Fibroblast of villous mesenchyme (primary cell): ENCODE measurements at regions not wholly inside any gene's neighbourhood (a gene's known extent, or its start where the extent isn't known, plus 50 kb on each side); places are given as distances from the start of the nearest gene placed in this dataset.
A peak's percentile ranks its signal among the peaks of the same experiment; 100 is the strongest.

Source experiments
- DNase-seq: peaks from one replicate; pipeline ENCODE4 v3.0.0-alpha.2; 2010; ENCODE audit warnings: low read depth
- H3K4me3 ChIP-seq: 2 replicates; pipeline ENCODE4 v1.5.1; 2011; ENCODE audit warnings: low read depth, mild to moderate bottlenecking, low read length
- TF ChIP-seq, protein P1 (sequence below): IDR thresholded peaks from 2 replicates; pipeline ENCODE4 v1.5.1; 2012; ENCODE audit warnings: low read depth, mild to moderate bottlenecking, low read length; ENCODE audit not compliant: insufficient read depth

GRCh38 chr4:14335872-14336271, 666.4 kb upstream of the CPEB2 start:
- TF ChIP-seq, protein P1, sequence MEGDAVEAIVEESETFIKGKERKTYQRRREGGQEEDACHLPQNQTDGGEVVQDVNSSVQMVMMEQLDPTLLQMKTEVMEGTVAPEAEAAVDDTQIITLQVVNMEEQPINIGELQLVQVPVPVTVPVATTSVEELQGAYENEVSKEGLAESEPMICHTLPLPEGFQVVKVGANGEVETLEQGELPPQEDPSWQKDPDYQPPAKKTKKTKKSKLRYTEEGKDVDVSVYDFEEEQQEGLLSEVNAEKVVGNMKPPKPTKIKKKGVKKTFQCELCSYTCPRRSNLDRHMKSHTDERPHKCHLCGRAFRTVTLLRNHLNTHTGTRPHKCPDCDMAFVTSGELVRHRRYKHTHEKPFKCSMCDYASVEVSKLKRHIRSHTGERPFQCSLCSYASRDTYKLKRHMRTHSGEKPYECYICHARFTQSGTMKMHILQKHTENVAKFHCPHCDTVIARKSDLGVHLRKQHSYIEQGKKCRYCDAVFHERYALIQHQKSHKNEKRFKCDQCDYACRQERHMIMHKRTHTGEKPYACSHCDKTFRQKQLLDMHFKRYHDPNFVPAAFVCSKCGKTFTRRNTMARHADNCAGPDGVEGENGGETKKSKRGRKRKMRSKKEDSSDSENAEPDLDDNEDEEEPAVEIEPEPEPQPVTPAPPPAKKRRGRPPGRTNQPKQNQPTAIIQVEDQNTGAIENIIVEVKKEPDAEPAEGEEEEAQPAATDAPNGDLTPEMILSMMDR: no peak
- no peak for DNase-seq
- H3K4me3 ChIP-seq: no peak overlapping the region

DNA sequence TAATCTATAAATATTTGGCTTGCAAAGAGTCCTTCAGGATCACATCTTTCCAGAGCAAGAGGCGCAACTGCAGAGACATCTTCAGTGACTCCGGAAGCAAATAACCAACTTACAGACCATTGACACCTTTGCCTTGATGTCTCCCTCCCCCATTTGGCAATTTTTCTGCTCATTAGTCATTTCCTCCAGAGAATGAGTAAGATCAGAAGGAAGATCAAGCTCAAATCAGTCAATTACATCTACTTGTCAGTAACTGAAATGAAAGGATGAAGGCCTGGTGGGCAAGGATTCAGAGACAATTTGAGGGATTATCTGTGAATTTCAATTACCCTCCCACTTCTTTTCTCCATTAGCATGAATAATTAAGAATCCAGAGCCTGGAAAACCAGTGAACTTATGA, 665.6 kb upstream of the CPEB2 start:
- TF ChIP-seq, protein P1: no peak
- H3K4me3 ChIP-seq: no peak overlapping the region
- no peak for DNase-seq

- peak; percentile 3 for DNase-seq
- TF ChIP-seq, protein P1: no peak
Observed at GRCh38 chr4:14337892-14338584, 664.2 kb upstream of the CPEB2 start.

GRCh38 chr4:14338585-14339265, 663.6 kb upstream of the CPEB2 start:
- no peak overlapping the region for H3K4me3 ChIP-seq
- TF ChIP-seq, protein P1: no peak
- DNase-seq: no peak

More at GRCh38 chr4:14337892-14338584, 664.2 kb upstream of the CPEB2 start:
- no peak overlapping the region for H3K4me3 ChIP-seq

- TF ChIP-seq, protein P1: no peak
- no peak overlapping the region for H3K4me3 ChIP-seq
- no peak for DNase-seq
Observed at GRCh38 chr4:14339715-14340114, 662.6 kb upstream of the CPEB2 start.

- TF ChIP-seq, protein P1: no peak
- DNase-seq: no peak
Observed at GRCh38 chr4:14340321-14340720, 662.0 kb upstream of the CPEB2 start.

More at GRCh38 chr4:14340321-14340720, 662.0 kb upstream of the CPEB2 start:
- H3K4me3 ChIP-seq: no peak overlapping the region
